SK-N-SH treated with all-trans-retinoic acid at 6 μM for 48 hours (cell line): ENCODE measurements at regions not wholly inside any gene's neighbourhood (a gene's known extent, or its start where the extent isn't known, plus 50 kb on each side); places are given as distances from the start of the nearest gene placed in this dataset.

Experiments
- ATAC-seq: fragments of 200-7000 bp; cut with Tn5 transposase; 3 replicates; pipeline ENCODE4 v1.9.1; 2020; ENCODE audit warnings: mild to moderate bottlenecking, moderate library complexity
- ARNTL ChIP-seq: fragments of 450-650 bp; formaldehyde crosslinking; IDR thresholded peaks from 2 replicates; pipeline ENCODE4 v1.5.0; 2020; ENCODE audit warnings: low read depth, mild to moderate bottlenecking, moderate library complexity, borderline replicate concordance
- BACH2 ChIP-seq: fragments of 250-450 bp; sonication (Bioruptor Pico); IDR thresholded peaks from 2 replicates; pipeline ENCODE4 v1.9.0; 2021; ENCODE audit warnings: mild to moderate bottlenecking, borderline replicate concordance
- CSDC2 ChIP-seq: fragments of 250-450 bp; sonication (Bioruptor Pico); IDR thresholded peaks from 2 replicates; pipeline ENCODE4 v1.5.0; 2020; ENCODE audit warnings: mild to moderate bottlenecking, moderate library complexity
- CSRNP3 ChIP-seq: fragments of 250-450 bp; sonication (Bioruptor Pico); IDR thresholded peaks from 2 replicates; pipeline ENCODE4 v1.5.1; 2021; ENCODE audit warnings: mild to moderate bottlenecking, moderate library complexity
- ESRRG ChIP-seq: fragments of 250-450 bp; sonication (Bioruptor Pico); IDR thresholded peaks from 2 replicates; pipeline ENCODE4 v1.6.1; 2021; ENCODE audit warnings: mild to moderate bottlenecking
- GLIS3 ChIP-seq: fragments of 250-450 bp; sonication (Bioruptor Pico); IDR thresholded peaks from 2 replicates; pipeline ENCODE4 v1.5.0; 2020; ENCODE audit warnings: mild to moderate bottlenecking, moderate library complexity
- ISL1 ChIP-seq: fragments of 250-450 bp; sonication (Bioruptor Pico); IDR thresholded peaks from 2 replicates; pipeline ENCODE4 v2.1.2; 2022; ENCODE audit warnings: mild to moderate bottlenecking, moderate library complexity
- OSR1 ChIP-seq: fragments of 250-450 bp; sonication (Bioruptor Pico); IDR thresholded peaks from 2 replicates; pipeline ENCODE4 v1.8.0; 2022; ENCODE audit warnings: moderate library complexity, mild to moderate bottlenecking, inconsistent platforms
- PATZ1 ChIP-seq: fragments of 250-450 bp; sonication (Bioruptor Pico); IDR thresholded peaks from 2 replicates; pipeline ENCODE4 v1.8.0; 2020; ENCODE audit warnings: mild to moderate bottlenecking, moderate library complexity, borderline replicate concordance
- POU6F1 ChIP-seq: fragments of 250-450 bp; sonication (Bioruptor Pico); IDR thresholded peaks from 2 replicates; pipeline ENCODE4 v1.8.0; 2021; ENCODE audit warnings: low read depth, mild to moderate bottlenecking, moderate library complexity, borderline replicate concordance
- PPARA ChIP-seq: fragments of 250-450 bp; sonication (Bioruptor Pico); IDR thresholded peaks from 2 replicates; pipeline ENCODE4 v1.5.0; 2020; ENCODE audit warnings: mild to moderate bottlenecking, borderline replicate concordance
- RARB ChIP-seq: fragments of 250-450 bp; sonication (Bioruptor Pico); IDR thresholded peaks from 2 replicates; pipeline ENCODE4 v1.8.0; 2021; ENCODE audit warnings: mild to moderate bottlenecking, moderate library complexity
- SNAI2 ChIP-seq: fragments of 250-450 bp; sonication (Bioruptor Pico); IDR thresholded peaks from 2 replicates; pipeline ENCODE4 v1.5.0; 2020; ENCODE audit warnings: mild to moderate bottlenecking, moderate library complexity
- TCF4 ChIP-seq: fragments of 250-450 bp; sonication (Bioruptor Pico); IDR thresholded peaks from 2 replicates; pipeline ENCODE4 v1.8.0; 2021; ENCODE audit warnings: mild to moderate bottlenecking, moderate library complexity, borderline replicate concordance
- ZC3H10 ChIP-seq: fragments of 250-450 bp; sonication (Bioruptor Pico); IDR thresholded peaks from 2 replicates; pipeline ENCODE4 v1.5.1; 2021; ENCODE audit warnings: mild to moderate bottlenecking, moderate library complexity
- ZFP3 ChIP-seq: fragments of 250-450 bp; sonication (Bioruptor Pico); IDR thresholded peaks from 2 replicates; pipeline ENCODE4 v1.5.0; 2020; ENCODE audit warnings: mild to moderate bottlenecking, moderate library complexity
- ZFP30 ChIP-seq: fragments of 450-650 bp; formaldehyde crosslinking; IDR thresholded peaks from 2 replicates; pipeline ENCODE4 v1.5.0; 2022; ENCODE audit warnings: mild to moderate bottlenecking, moderate library complexity
- ZNF565 ChIP-seq: fragments of 450-650 bp; formaldehyde crosslinking; conservative IDR thresholded peaks from 2 replicates; pipeline ENCODE4 v1.5.0; 2020; ENCODE audit warnings: low read depth, mild to moderate bottlenecking, moderate library complexity
- ZNF70 ChIP-seq: fragments of 450-650 bp; formaldehyde crosslinking; IDR thresholded peaks from 2 replicates; pipeline ENCODE4 v1.5.0; 2020; ENCODE audit warnings: mild to moderate bottlenecking, moderate library complexity
- ZNF8 ChIP-seq: fragments of 450-650 bp; formaldehyde crosslinking; IDR thresholded peaks from 2 replicates; pipeline ENCODE4 v1.5.0; 2020; ENCODE audit warnings: mild to moderate bottlenecking, moderate library complexity
- TF ChIP-seq, protein P1 (sequence below): fragments of 250-450 bp; sonication (Bioruptor Pico); IDR thresholded peaks from 2 replicates; pipeline ENCODE4 v1.5.1; 2020; ENCODE audit warnings: low read depth, mild to moderate bottlenecking, moderate library complexity

- TF ChIP-seq, protein P1, sequence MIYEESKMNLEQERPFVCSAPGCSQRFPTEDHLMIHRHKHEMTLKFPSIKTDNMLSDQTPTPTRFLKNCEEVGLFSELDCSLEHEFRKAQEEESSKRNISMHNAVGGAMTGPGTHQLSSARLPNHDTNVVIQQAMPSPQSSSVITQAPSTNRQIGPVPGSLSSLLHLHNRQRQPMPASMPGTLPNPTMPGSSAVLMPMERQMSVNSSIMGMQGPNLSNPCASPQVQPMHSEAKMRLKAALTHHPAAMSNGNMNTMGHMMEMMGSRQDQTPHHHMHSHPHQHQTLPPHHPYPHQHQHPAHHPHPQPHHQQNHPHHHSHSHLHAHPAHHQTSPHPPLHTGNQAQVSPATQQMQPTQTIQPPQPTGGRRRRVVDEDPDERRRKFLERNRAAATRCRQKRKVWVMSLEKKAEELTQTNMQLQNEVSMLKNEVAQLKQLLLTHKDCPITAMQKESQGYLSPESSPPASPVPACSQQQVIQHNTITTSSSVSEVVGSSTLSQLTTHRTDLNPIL (CRISPR knock-in tag): no peak
- TF ChIP-seq RARB (CRISPR knock-in tag): no peak
- no peak for TF ChIP-seq OSR1 (CRISPR knock-in tag)
- no peak for TF ChIP-seq CSDC2 (CRISPR knock-in tag)
- no peak for TF ChIP-seq ISL1
- no peak for TF ChIP-seq TCF4 (CRISPR knock-in tag)
- no peak for TF ChIP-seq CSRNP3 (CRISPR knock-in tag)
- no peak for TF ChIP-seq ZC3H10
- no peak for TF ChIP-seq ZNF8 (CRISPR knock-in tag)
- TF ChIP-seq ESRRG: no peak
- no peak for TF ChIP-seq POU6F1
- no peak for TF ChIP-seq PATZ1 (CRISPR knock-in tag)
- no peak for ATAC-seq
Measured at GRCh38 chr16:59651662-59652061, 917.5 kb upstream of the GOT2 start.

- ATAC-seq: no peak
- TF ChIP-seq PPARA (no peak), ZC3H10 (no peak), ARNTL (CRISPR knock-in tag) (no peak), RARB (CRISPR knock-in tag) (no peak), BACH2 (CRISPR knock-in tag) (no peak), ZNF70 (CRISPR knock-in tag) (no peak), ZFP30 (CRISPR knock-in tag) (no peak)
- TF ChIP-seq, protein P1 (CRISPR knock-in tag): no peak
Measured at GRCh38 chr16:59645194-59645593, 911.1 kb upstream of the GOT2 start.

GRCh38 chr16:59635674-59636073 lies 901.6 kb upstream of the GOT2 start:
- TF ChIP-seq RARB (CRISPR knock-in tag) (no peak), ARNTL (CRISPR knock-in tag) (no peak), POU6F1 (no peak), SNAI2 (CRISPR knock-in tag) (no peak), CSRNP3 (CRISPR knock-in tag) (no peak), GLIS3 (CRISPR knock-in tag) (no peak), ZNF565 (CRISPR knock-in tag) (no peak), ZFP3 (CRISPR knock-in tag) (no peak)
- ATAC-seq: no peak
